Astrocyte (in vitro differentiated cells and primary cell): ENCODE measurements at regions not wholly inside any gene's neighbourhood (a gene's known extent, or its start where the extent isn't known, plus 50 kb on each side); places are given as distances from the start of the nearest gene placed in this dataset.

Experiments used
- DNase-seq: peaks from one replicate; pipeline ENCODE4 v3.0.0-alpha.2; 2010; ENCODE audit warnings: low read depth
- FAIRE-seq: peaks from 2 replicates; lab custom pipeline; 2011; peaks lifted over from hg19 to GRCh38; lab: Jason Lieb, UNC
- H2AFZ ChIP-seq: 2 replicates; pipeline ENCODE4 v1.6.0; 2012; ENCODE audit warnings: low read depth, low read length, inconsistent platforms
- H3K27ac ChIP-seq: 2 replicates; pipeline ENCODE4 v1.5.1; 2011; ENCODE audit warnings: low read depth, low read length, inconsistent platforms
- H3K27me3 ChIP-seq: 2 replicates; pipeline ENCODE4 v1.6.0; 2011; ENCODE audit warnings: low read length, inconsistent platforms; ENCODE audit not compliant: insufficient read depth
- H3K36me3 ChIP-seq: 2 replicates; pipeline ENCODE4 v1.5.1; 2011; ENCODE audit warnings: low read length, inconsistent platforms; ENCODE audit not compliant: insufficient read depth
- H3K4me1 ChIP-seq: 2 replicates; pipeline ENCODE4 v1.5.1; 2011; ENCODE audit warnings: low read length, inconsistent platforms; ENCODE audit not compliant: insufficient read depth
- H3K4me2 ChIP-seq: 2 replicates; pipeline ENCODE4 v1.6.0; 2012; ENCODE audit warnings: low read length, inconsistent platforms
- H3K4me3 ChIP-seq: 2 replicates; pipeline ENCODE4 v1.5.1; 2011; ENCODE audit warnings: low read depth, mild to moderate bottlenecking, low read length, inconsistent platforms; ENCODE audit not compliant: insufficient read depth
- H3K79me2 ChIP-seq: 2 replicates; pipeline ENCODE4 v1.6.0; 2012; ENCODE audit warnings: mild to moderate bottlenecking, low read length, inconsistent platforms; ENCODE audit not compliant: insufficient read depth
- H3K9ac ChIP-seq: 2 replicates; pipeline ENCODE4 v1.6.0; 2012; ENCODE audit warnings: mild to moderate bottlenecking, low read length, inconsistent platforms
- H3K9me3 ChIP-seq: 2 replicates; pipeline ENCODE4 v1.5.1; 2012; ENCODE audit warnings: low read depth, mild to moderate bottlenecking, low read length, inconsistent platforms; ENCODE audit not compliant: insufficient read depth
- H4K20me1 ChIP-seq: 2 replicates; pipeline ENCODE4 v1.6.0; 2012; ENCODE audit warnings: low read length, inconsistent platforms; ENCODE audit not compliant: insufficient read depth
- H3K27ac Mint-ChIP-seq: one replicate; pipeline ENCODE4 v1.8.0; 2021; ENCODE audit warnings: mild to moderate bottlenecking, mixed read lengths; ENCODE audit not compliant: unreplicated experiment
- H3K27me3 Mint-ChIP-seq: one replicate; pipeline ENCODE4 v1.8.0; 2021; ENCODE audit warnings: low read depth, mixed read lengths; ENCODE audit not compliant: unreplicated experiment
- H3K36me3 Mint-ChIP-seq: one replicate; pipeline ENCODE4 v1.8.0; 2021; ENCODE audit warnings: low read depth, mixed read lengths; ENCODE audit not compliant: unreplicated experiment
- H3K4me1 Mint-ChIP-seq: one replicate; pipeline ENCODE4 v1.8.0; 2021; ENCODE audit warnings: low read depth, mixed read lengths; ENCODE audit not compliant: unreplicated experiment
- H3K4me3 Mint-ChIP-seq: one replicate; pipeline ENCODE4 v1.8.0; 2021; ENCODE audit warnings: mild to moderate bottlenecking, moderate library complexity, mixed read lengths; ENCODE audit not compliant: unreplicated experiment
- H3K9me3 Mint-ChIP-seq: one replicate; pipeline ENCODE4 v1.8.0; 2021; ENCODE audit warnings: mild to moderate bottlenecking, mixed read lengths; ENCODE audit not compliant: unreplicated experiment
- CTCF ChIP-seq: IDR thresholded peaks from 2 replicates; pipeline ENCODE4 v1.5.1; 2011; ENCODE audit warnings: low read depth, mild to moderate bottlenecking, inconsistent platforms, low read length, moderate library complexity; ENCODE audit not compliant: insufficient read depth
- EZH2 ChIP-seq: IDR thresholded peaks from 2 replicates; pipeline ENCODE4 v1.6.1; 2012; ENCODE audit warnings: mild to moderate bottlenecking, low read length, inconsistent platforms; ENCODE audit not compliant: insufficient read depth

GRCh38 chr4:129972257-129972656 lies 876.3 kb downstream of the C4orf33 start:
- TF ChIP-seq EZH2: no peak
- TF ChIP-seq CTCF: no peak
- no peaks in the 10 kb centered on the region for H3K36me3 ChIP-seq
- no peak overlapping the region for H3K27ac ChIP-seq
- no peaks in the 10 kb centered on the region for H3K79me2 ChIP-seq
- no peak overlapping the region for H3K4me3 ChIP-seq
- H3K4me1 ChIP-seq: no peaks in the 10 kb centered on the region
- H2AFZ ChIP-seq: no peak overlapping the region
- H3K27me3 ChIP-seq: no peaks in the 10 kb centered on the region
- H3K9ac ChIP-seq: no peak overlapping the region
- no peaks in the 10 kb centered on the region for H3K9me3 ChIP-seq
- H4K20me1 ChIP-seq: no peaks in the 10 kb centered on the region
- Mint-ChIP-seq H3K9me3 (no peaks in the 10 kb centered on the region), H3K4me3 (no peak overlapping the region), H3K27me3 (no peaks in the 10 kb centered on the region), H3K36me3 (no peaks in the 10 kb centered on the region), H3K4me1 (no peaks in the 10 kb centered on the region), H3K27ac (no peak overlapping the region)
- H3K4me2 ChIP-seq: no peak overlapping the region
- FAIRE-seq: no peak
- DNase-seq: no peak

DNA sequence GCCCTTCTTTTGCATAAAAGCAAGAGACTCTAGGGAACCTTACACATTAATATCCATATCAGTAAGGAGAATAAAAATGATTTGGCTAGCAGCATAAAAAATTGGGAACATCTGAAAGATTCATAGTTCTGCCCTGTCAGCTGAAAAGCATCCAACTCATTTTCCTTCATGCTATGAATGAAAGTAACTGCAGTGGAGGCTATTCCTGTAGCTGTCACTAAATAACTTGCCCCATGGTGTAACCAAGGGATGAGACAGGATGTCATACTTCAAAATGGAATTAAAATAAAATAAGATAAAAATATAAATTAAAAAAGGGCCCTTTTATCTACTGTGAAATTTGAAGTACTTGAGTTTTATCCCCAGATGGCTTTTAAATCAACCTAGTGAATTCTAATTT lies 878.8 kb downstream of the C4orf33 start:
- Mint-ChIP-seq H3K9me3 (no peaks in the 10 kb centered on the region), H3K4me1 (no peaks in the 10 kb centered on the region)

More for the DNA sequence above, 878.8 kb downstream of the C4orf33 start:
- Histone ChIP-seq H3K9me3 (no peaks in the 10 kb centered on the region), H3K27ac (no peak overlapping the region), H3K79me2 (no peaks in the 10 kb centered on the region), H3K27me3 (no peaks in the 10 kb centered on the region), H3K4me3 (no peak overlapping the region), H3K36me3 (no peaks in the 10 kb centered on the region), H3K4me1 (no peaks in the 10 kb centered on the region), H4K20me1 (no peaks in the 10 kb centered on the region), H2AFZ (no peak overlapping the region), H3K4me2 (no peak overlapping the region), H3K9ac (no peak overlapping the region)
- TF ChIP-seq EZH2: no peak
- TF ChIP-seq CTCF: no peak
- Mint-ChIP-seq H3K27me3 (no peaks in the 10 kb centered on the region), H3K36me3 (no peaks in the 10 kb centered on the region), H3K4me3 (no peak overlapping the region), H3K27ac (no peak overlapping the region)
- FAIRE-seq (no peak), DNase-seq (no peak)
